ENCODE measurements at regions not wholly inside any gene's neighbourhood (a gene's known extent, or its start where the extent isn't known, plus 50 kb on each side); places are given as distances from the start of the nearest gene placed in this dataset.

- TF ChIP-seq PRDM10 (tag by site-specific recombination; IDR thresholded peaks at IDR 0.05) (peak; percentile 56; the same call in 1 of the 2 replicates), ZNF239 (tag by site-specific recombination; IDR thresholded peaks at IDR 0.05) (no peak; the same call in 1 of the 2 replicates), GLI4 (tag by site-specific recombination; IDR thresholded peaks at IDR 0.05) (no peak), ZNF23 (tag by site-specific recombination; IDR thresholded peaks at IDR 0.05; ENCODE audit: borderline replicate concordance) (no peak), ZEB2 (tag by site-specific recombination; IDR thresholded peaks at IDR 0.05) (peak; percentile 35; the same call in 1 of the 2 replicates), BCL11A (tag by site-specific recombination; IDR thresholded peaks at IDR 0.05; ENCODE audit: low read depth) (peak; percentile 68), ZNF112 (tag by site-specific recombination; IDR thresholded peaks at IDR 0.05) (no peak), ZNF521 (tag by site-specific recombination; IDR thresholded peaks at IDR 0.05) (no peak), ZBTB44 (tag by site-specific recombination; IDR thresholded peaks at IDR 0.05) (peak; percentile 78), ZNF548 (tag by site-specific recombination; IDR thresholded peaks at IDR 0.05) (no peak), OSR2 (tag by site-specific recombination; IDR thresholded peaks at IDR 0.05) (peak; percentile 92), ZNF391 (tag by site-specific recombination; IDR thresholded peaks at IDR 0.05; ENCODE audit: borderline replicate concordance, low read depth) (no peak), GLI2 (tag by site-specific recombination; IDR thresholded peaks at IDR 0.05; ENCODE audit: borderline replicate concordance, low read depth) (peak; percentile 36; the same call in 1 of the 2 replicates), ZNF660 (tag by site-specific recombination; IDR thresholded peaks at IDR 0.05) (no peak), ZNF843 (tag by site-specific recombination; IDR thresholded peaks at IDR 0.05) (peak; percentile 85), ZNF585B (tag by site-specific recombination; IDR thresholded peaks at IDR 0.05) (no peak), BCL11B (tag by site-specific recombination; IDR thresholded peaks at IDR 0.05; ENCODE audit: low read depth) (no peak), ZNF121 (tag by site-specific recombination; IDR thresholded peaks at IDR 0.05) (no peak), TRIM28 (IDR thresholded peaks at IDR 0.05; ENCODE audit: borderline replicate concordance, low read length) (no peak), ZNF76 (tag by site-specific recombination; IDR thresholded peaks at IDR 0.05; ENCODE audit: borderline replicate concordance, low read depth) (no peak), ZNF423 (tag by site-specific recombination; IDR thresholded peaks at IDR 0.05) (no peak), ZNF621 (tag by site-specific recombination; IDR thresholded peaks at IDR 0.05) (no peak), ZNF221 (tag by site-specific recombination; IDR thresholded peaks at IDR 0.05; ENCODE audit: borderline replicate concordance) (no peak), ZNF433 (tag by site-specific recombination; IDR thresholded peaks at IDR 0.05; ENCODE audit: low read depth) (no peak), SETDB1 (IDR thresholded peaks at IDR 0.05; ENCODE audit: insufficient read length, low read length) (no peak), RBAK (tag by site-specific recombination; IDR thresholded peaks at IDR 0.05) (no peak), KLF7 (tag by site-specific recombination; IDR thresholded peaks at IDR 0.05; ENCODE audit: borderline replicate concordance) (no peak), ZNF791 (tag by site-specific recombination; IDR thresholded peaks at IDR 0.05) (no peak), MEIS1 (CRISPR knock-in tag; IDR thresholded peaks at IDR 0.05; ENCODE audit: borderline replicate concordance) (no peak), ZNF707 (tag by site-specific recombination; IDR thresholded peaks at IDR 0.05) (no peak), ZNF837 (tag by site-specific recombination; IDR thresholded peaks at IDR 0.05) (no peak), ZNF558 (tag by site-specific recombination; IDR thresholded peaks at IDR 0.05) (peak; percentile 90), HOXD13 (CRISPR knock-in tag; IDR thresholded peaks at IDR 0.05; ENCODE audit: borderline replicate concordance) (no peak), HOXA7 (CRISPR knock-in tag; IDR thresholded peaks at IDR 0.05; ENCODE audit: borderline replicate concordance) (no peak), SP3 (tag by site-specific recombination; IDR thresholded peaks at IDR 0.05) (0 out of 2 replicates have a peak, but pooled peaks have one; percentile 26), ZNF426 (tag by site-specific recombination; IDR thresholded peaks at IDR 0.05) (no peak), ZFP37 (tag by site-specific recombination; IDR thresholded peaks at IDR 0.05) (no peak)
These were observed 55.8 kb upstream of the DNAH14 start (continued) for GRCh38 chr1:224873434-224874369.

Measured in HEK293 (cell line).